HuH-7.5 (cell line): ENCODE measurements at regions not wholly inside any gene's neighbourhood (a gene's known extent, or its start where the extent isn't known, plus 50 kb on each side); places are given as distances from the start of the nearest gene placed in this dataset.

Source experiments
- DNase-seq: peaks from one replicate; pipeline ENCODE4 v3.0.0; 2011; ENCODE audit warnings: low spot score

DNA sequence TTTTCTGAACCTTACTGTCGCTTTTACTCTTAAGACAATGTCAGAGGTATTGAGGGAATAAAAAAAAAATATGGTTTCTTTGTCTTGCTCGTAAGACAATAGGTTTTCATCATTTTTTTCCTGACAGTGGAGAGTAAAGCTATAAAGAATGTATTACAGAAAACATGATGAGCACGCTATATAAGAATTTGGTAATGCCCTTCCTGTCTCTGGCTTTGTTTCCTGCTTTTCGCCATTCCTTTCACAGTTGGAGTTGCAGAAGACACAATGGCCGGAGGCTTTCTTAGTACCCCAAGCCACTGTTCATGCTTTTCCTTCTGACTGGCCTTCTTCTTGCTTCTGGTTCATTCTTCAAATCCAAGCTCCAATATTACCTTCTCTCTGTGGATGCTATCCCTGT lies 101.0 kb upstream of the DACH1 start:
- DNase-seq, result no peak

GRCh38 chr13:71964491-71965100 lies 97.6 kb upstream of the DACH1 start:
- DNase-seq, result no peak

GRCh38 chr13:71962735-71963134 lies 95.7 kb upstream of the DACH1 start:
- DNase-seq, result no peak

DNA sequence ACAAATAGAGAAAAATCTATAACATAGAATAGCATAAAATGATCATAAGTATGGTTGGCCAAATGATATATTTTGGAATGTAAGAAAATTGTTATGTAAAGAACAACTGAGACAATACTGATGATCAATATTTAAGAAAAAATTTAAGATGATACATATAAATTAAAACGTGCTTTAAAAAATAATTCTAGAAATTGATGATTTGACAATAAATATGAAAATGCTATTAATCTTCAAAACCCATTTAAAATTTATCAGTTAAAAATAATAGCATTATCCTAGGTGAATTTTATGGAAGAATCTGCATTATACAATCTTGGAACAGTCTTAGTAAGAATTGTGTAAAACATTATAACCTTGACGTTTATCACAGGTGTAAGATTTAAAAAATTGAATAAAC lies 95.1 kb upstream of the DACH1 start:
- no peak for DNase-seq

GRCh38 chr13:71949441-71949840 lies 82.4 kb upstream of the DACH1 start:
- no peak for DNase-seq

GRCh38 chr13:71939186-71939585 lies 72.2 kb upstream of the DACH1 start:
- DNase-seq, result no peak

DNA sequence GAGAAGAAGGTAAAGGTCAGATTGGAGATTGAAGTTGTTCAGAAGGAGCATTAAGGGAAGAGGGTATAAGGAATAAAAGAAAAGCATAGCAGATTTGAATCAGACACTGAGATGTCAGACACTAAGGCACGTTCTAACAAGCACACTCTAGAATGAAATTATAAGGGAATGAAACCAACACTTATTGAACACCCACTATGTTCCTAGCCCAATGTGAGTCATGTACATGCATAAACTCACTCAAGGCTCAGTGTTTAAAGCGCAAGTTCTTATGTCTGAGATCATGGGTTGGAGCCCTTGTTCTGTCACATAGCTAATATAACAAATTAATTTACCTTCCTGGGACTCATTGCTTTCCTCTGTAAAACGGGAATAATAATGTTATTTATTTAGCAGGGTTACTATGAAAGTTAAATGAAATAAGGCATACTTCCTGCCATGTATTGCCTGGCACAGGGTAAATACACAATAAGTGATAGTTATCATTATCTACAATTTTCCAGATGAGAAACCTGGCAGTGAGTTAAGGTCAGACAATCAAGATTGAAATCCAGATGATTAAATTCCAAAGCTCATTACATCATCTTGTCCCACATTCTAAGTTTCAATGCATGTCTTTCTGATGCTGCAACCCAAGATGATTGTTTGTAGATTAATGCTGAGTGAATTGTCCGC lies 68.3 kb upstream of the DACH1 start:
- no peak for DNase-seq

DNA sequence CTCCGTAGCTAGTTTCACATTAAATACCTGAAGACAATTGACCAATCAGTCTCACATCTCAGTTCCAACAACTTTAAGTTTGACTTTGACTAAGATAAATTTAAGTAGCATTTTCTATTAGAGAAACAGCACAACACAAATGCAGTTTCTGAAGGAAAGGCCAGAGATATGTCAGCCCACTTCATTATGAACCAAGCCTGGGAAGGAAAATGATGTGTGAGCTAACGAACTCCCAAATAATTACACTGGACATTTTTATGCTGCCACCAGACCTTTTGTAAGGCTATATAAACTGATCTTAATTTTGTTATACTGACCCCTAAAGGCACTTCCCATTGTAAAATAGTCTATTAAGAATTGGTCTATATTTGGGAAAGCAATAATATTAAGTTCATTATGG lies 57.9 kb upstream of the DACH1 start:
- no peak for DNase-seq

- no peak for DNase-seq
Measured at GRCh38 chr13:71922194-71922593, 55.2 kb upstream of the DACH1 start.
